SJCRH30 (cell line): ENCODE measurements at regions not wholly inside any gene's neighbourhood (a gene's known extent, or its start where the extent isn't known, plus 50 kb on each side); places are given as distances from the start of the nearest gene placed in this dataset.

ENCODE experiments used
- DNase-seq, 2 experiments: peaks; one replicate each; pipeline ENCODE4 v3.0.0-alpha.2; 2015 to 2020
- H3K27ac ChIP-seq: fragments of 250-450 bp; sonication (Bioruptor Pico); 2 replicates; pipeline ENCODE4 v1.5.1; 2020; ENCODE audit warnings: mild to moderate bottlenecking, moderate library complexity
- H3K27me3 ChIP-seq: fragments of 250-450 bp; sonication (Bioruptor Pico); 2 replicates; pipeline ENCODE4 v1.5.1; 2020; ENCODE audit warnings: mild to moderate bottlenecking, moderate library complexity
- H3K36me3 ChIP-seq: fragments of 250-450 bp; sonication (Bioruptor Pico); 2 replicates; pipeline ENCODE4 v1.5.1; 2020; ENCODE audit warnings: mild to moderate bottlenecking, moderate library complexity
- H3K4me1 ChIP-seq: fragments of 250-450 bp; sonication (Bioruptor Pico); 2 replicates; pipeline ENCODE4 v1.5.1; 2020; ENCODE audit warnings: mild to moderate bottlenecking, moderate library complexity
- H3K4me3 ChIP-seq: fragments of 250-450 bp; sonication (Bioruptor Pico); 2 replicates; pipeline ENCODE4 v1.5.1; 2020; ENCODE audit warnings: mild to moderate bottlenecking, moderate library complexity
- H3K9me3 ChIP-seq: fragments of 250-450 bp; sonication (Bioruptor Pico); replicated peaks from 2 replicates; pipeline ENCODE4 v1.5.1; 2020; ENCODE audit warnings: mild to moderate bottlenecking, moderate library complexity

DNA sequence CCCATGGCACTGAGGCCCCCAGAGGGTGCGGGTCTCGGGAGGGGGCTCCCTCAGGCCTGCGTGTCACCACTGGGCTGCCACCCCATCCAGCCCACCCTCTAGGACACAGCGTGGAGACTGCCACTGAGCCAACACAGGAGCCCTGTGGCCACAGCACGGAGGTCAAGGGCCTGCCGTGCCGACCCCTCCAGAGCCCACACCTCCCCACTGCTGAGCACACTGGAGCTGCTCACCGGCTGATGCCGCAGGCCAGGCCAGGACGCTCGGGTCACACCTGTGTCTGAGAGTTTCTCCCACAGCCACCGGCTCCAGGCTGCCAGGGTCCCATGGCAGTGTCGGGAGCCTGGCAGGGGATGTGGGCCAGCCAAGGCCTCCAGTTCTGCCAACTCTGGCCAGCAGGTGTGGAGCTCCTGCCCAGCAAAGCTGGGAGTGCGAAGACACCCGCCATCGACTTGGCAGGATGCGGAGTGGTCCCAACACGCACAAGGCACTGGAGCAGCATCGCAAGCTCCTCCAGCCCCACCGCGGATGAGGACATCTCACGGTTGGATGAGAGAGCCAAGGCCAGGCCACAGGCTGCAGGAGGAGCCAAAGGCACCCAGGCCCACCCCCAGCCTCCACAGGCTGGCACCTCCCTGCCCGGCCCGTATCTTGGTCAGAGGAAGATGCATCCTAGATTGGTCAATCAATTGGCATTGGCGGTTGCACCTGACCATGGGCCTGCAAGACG lies 187.1 kb downstream of the BRD1 start:
- H3K36me3 ChIP-seq: no peaks in the 10 kb centered on the region
- DNase-seq: no peak
- no peak overlapping the region for H3K4me3 ChIP-seq
- peaks cover 47% of the 10 kb centered on the region for H3K27me3 ChIP-seq
- H3K4me1 ChIP-seq: peaks cover 7% of the 10 kb centered on the region; the same call in 1 of the 2 replicates
- no peaks in the 10 kb centered on the region for H3K9me3 ChIP-seq
- H3K27ac ChIP-seq: no peak overlapping the region

DNA sequence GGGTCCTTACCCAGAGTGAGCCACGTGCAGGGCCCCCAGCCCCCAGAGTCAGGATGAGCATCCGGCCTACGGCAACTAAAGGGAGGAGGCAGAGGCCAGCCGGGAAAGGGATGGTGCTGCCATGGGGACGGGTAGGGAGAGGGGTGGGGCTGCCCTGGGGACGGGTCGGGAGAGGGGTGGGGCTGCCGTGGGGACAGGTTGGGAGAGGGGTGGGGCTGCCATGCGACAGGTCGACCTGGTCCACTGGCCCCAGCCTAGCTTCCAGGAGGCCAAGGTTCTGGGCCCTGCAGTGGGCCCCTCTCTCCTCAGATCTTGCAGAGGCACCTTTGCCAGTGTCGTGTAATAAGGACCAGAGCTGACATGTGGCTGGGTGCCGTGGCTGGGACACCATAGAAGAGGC lies 187.7 kb downstream of the BRD1 start:
- Histone ChIP-seq H3K27ac (no peak overlapping the region), H3K9me3 (no peaks in the 10 kb centered on the region), H3K4me1 (peaks cover 7% of the 10 kb centered on the region; the same call in 1 of the 2 replicates), H3K4me3 (no peak overlapping the region), H3K36me3 (no peaks in the 10 kb centered on the region), H3K27me3 (peaks cover 53% of the 10 kb centered on the region)
- DNase-seq: no peak

DNA sequence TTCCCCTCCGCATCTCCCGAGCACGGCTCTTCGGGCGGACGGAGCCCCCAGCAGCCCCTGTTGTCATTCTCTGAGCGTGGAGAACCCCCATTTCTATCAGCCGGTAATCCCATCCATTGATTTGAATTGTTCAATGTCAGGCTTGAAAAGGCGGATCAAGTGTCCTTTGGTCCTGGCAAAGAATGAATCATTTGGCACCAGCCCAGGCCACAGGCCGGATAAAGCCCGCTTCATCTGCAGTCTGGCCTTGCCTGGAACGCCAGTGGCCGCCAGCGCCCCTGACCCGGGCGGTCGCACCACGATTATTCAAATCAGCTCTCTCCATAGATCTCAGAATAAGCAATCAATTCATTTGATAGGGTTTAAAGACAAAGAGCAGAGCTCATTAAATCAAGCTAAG lies 188.9 kb downstream of the BRD1 start:
- Histone ChIP-seq H3K4me1 (peaks cover 7% of the 10 kb centered on the region; the same call in 1 of the 2 replicates), H3K4me3 (no peak overlapping the region), H3K36me3 (no peaks in the 10 kb centered on the region), H3K9me3 (no peaks in the 10 kb centered on the region), H3K27ac (no peak overlapping the region), H3K27me3 (peaks cover 64% of the 10 kb centered on the region)
- peak; percentile 75 to 77 for DNase-seq

DNA sequence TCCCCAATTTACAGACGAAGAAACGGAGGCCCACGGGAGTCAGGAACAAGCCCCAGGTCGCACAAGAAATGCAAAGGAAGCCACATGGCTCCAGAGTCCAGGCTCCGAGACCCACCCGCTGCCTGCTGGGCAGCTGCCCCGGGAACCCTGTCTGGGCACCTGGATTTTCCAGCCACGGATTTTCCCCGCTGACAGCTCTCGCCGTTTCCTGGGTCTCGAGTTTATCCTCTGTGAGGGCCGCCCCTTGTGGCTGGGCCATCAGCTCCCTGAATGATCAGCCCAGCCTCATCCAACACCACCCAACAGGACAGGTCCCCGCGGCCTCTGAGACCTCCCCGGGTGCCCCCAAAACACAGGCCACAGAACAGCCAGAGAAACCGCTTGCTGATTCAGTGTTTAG lies 189.7 kb downstream of the BRD1 start:
- Histone ChIP-seq H3K4me1 (peaks cover 7% of the 10 kb centered on the region; the same call in 1 of the 2 replicates), H3K4me3 (no peak overlapping the region), H3K9me3 (no peaks in the 10 kb centered on the region), H3K36me3 (no peaks in the 10 kb centered on the region), H3K27me3 (peaks cover 72% of the 10 kb centered on the region), H3K27ac (no peak overlapping the region)
- DNase-seq: no peak

DNA sequence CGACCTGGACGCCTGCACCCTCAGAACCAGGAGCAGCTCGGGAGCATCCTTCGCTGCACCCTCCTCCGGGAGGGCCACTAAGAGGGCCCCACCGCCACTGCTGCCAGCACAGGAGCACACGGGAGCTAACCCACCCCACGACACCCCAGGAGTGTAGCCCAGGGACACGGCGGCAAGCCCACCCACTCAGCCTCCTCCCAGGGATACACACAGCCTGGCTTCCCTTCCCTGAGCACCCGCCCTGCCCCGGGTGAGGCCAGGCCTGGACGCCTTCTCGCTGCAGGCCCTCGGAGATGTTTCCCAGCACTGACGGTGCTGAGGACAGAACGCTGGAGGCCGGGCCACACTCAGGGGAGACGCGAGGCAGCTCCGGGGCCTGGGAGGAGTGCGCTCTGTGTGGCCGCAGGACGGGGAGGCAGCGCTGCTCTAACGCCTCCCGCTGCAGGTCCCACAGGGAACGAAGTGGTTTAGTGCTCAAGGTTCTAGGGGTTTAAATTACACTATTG lies 190.4 kb downstream of the BRD1 start:
- no peaks in the 10 kb centered on the region for H3K36me3 ChIP-seq
- no peaks in the 10 kb centered on the region for H3K9me3 ChIP-seq
- peaks cover 75% of the 10 kb centered on the region for H3K27me3 ChIP-seq
- no peak overlapping the region for H3K4me3 ChIP-seq
- no peak overlapping the region for H3K27ac ChIP-seq
- H3K4me1 ChIP-seq: peaks cover 11% of the 10 kb centered on the region; the same call in 1 of the 2 replicates
- DNase-seq: no peak

DNA sequence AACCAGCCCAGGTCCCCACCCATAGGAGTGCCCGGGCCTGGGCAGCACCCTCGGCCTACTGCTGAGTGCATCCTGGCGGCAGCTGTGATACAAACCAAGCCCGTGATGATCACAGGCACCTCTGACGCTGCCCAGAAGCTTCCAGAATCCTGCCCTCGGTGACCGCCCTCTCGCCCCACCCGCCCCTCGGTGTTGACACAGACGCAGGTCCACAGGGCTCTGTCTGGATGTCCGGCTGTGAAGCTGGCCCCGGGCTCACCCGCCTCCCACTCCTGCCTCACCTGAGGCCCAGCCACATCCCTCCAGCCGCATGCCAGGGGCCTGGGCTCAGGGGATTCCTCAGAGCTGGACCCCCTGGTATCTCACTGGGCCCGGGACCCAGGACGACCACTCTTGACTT lies 191.0 kb downstream of the BRD1 start:
- Histone ChIP-seq H3K27me3 (peaks cover 77% of the 10 kb centered on the region), H3K27ac (no peak overlapping the region), H3K9me3 (no peaks in the 10 kb centered on the region), H3K4me3 (no peak overlapping the region), H3K36me3 (no peaks in the 10 kb centered on the region), H3K4me1 (peaks cover 11% of the 10 kb centered on the region; the same call in 1 of the 2 replicates)
- no peak for DNase-seq

DNA sequence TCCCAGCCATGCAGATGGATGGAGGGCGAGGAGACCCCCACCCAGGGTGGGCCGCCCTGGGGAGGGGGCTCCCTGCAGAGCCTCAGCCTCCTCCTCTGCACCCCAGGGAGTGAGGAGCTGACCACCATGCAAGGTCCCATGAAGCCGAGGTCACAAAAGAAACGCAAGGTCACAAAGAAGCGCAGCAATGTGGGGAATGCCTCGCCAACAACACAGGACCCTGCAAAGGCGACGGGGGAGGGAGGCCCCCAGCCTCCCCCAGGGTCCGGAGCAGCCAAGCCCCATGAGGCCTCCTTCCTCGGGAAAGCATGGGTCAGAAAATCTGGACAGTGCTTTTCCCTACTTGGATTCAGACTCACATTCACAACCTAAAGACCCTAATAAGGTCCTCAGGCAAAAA lies 191.5 kb downstream of the BRD1 start:
- no peaks in the 10 kb centered on the region for H3K9me3 ChIP-seq
- H3K27me3 ChIP-seq: peaks cover 75% of the 10 kb centered on the region
- no peak overlapping the region for H3K4me3 ChIP-seq
- H3K4me1 ChIP-seq: peaks cover 11% of the 10 kb centered on the region; the same call in 1 of the 2 replicates
- no peak for DNase-seq
- no peaks in the 10 kb centered on the region for H3K36me3 ChIP-seq
- no peak overlapping the region for H3K27ac ChIP-seq

DNA sequence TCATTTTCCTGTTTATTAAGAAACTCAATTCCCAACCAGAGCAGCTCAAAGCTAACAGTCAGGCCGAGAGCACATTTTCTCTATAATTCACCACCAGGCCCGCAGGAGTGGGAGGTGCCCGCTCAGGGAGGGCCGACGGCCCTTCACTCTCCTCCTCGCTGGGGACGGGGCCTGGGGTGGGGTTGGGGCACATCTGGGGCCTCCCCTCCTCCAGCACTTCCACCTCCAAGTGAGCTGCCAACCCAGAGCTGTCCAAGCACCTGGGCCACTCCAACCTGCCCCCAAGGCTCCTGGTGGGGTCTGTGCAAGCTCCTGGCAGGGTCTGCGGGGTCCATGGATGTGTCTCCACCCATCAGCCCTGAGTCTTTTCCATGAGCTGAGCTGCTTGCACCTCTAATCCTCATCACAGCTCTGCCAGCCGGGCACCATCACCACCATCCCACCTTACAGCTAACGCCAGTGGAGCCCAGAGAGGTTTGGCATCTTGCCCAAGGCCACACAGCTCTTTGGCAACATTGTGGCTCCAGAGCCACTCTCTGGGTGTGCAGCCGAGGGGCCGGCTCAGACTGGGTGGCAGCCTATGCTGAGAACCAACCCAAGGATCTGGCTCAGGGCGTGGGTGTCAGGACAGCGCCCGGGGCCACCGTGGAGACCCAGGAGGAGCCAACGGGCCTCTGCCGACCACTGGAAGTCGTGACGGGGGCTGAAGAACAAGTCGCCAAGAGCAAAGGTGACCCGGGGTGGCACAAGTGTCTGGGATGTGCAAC lies 193.5 kb downstream of the BRD1 start:
- H3K4me3 ChIP-seq: no peak overlapping the region
- H3K27me3 ChIP-seq: peaks cover 64% of the 10 kb centered on the region
- no peaks in the 10 kb centered on the region for H3K9me3 ChIP-seq
- H3K4me1 ChIP-seq: peaks cover 11% of the 10 kb centered on the region; the same call in 1 of the 2 replicates
- DNase-seq: no peak
- H3K36me3 ChIP-seq: no peaks in the 10 kb centered on the region
- no peak overlapping the region for H3K27ac ChIP-seq

DNA sequence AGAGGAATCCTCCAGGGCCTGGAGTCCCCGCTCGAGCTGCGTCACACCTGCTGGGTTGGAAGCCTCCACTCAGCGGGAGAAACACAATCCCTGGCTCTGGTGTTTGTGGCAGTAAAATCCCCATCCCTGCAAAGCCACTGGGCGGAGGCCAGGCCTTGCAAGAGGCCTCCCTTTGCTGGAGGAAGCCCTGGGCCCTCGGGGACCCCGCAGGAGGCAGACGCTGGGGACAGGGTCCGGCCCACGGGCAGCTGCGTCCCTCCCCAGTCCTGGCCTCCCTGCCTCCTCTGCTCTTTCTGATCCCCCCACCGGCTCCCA lies 194.7 kb downstream of the BRD1 start:
- H3K27ac ChIP-seq: no peak overlapping the region
- no peaks in the 10 kb centered on the region for H3K36me3 ChIP-seq
- peaks cover 66% of the 10 kb centered on the region for H3K27me3 ChIP-seq
- H3K9me3 ChIP-seq: no peaks in the 10 kb centered on the region
- no peak overlapping the region for H3K4me3 ChIP-seq
- DNase-seq: peak; percentile 46 to 57
- 0 out of 2 replicates have a peak, but pooled peaks cover 3% of the 10 kb centered on the region for H3K4me1 ChIP-seq

DNA sequence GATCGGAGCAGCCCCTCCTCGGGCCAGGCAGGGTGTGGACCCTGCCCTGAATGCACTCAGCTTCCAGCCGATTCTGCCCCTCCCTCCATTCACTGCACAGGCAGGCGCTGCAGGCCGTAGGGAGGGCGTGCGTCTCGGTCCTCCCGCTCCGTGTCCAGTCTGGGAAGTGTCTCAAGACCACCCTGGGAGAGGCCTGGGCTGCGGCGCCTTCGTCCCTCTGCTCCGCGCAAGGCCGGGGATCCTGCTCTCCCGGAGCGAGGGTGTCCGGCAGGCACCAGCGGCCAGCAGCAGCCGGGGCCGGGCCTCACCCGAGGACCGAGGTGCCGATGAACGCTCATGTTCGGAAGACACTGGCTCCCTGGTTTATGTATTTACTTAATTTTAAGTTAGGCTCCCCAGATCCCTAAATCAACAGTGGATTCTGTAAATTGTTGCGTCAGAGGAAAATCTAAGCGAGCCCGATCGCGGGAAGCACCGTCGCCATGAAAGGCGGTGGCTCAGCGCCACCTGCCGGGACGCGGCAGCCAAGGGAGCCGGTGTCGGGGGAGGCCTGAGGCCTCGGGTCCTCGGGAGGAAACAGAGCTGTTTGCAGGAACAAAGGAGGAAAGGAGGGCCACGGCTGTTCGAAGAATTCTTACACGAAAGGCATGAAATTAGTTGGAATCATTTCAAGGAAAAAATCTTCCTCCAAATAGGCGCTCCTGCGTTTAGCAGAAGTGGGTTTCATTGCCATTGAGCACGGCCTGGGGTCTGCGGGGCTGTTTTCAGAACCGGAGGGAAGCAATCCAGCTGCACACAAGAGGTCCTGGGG lies 195.3 kb downstream of the BRD1 start:
- Histone ChIP-seq H3K9me3 (no peaks in the 10 kb centered on the region), H3K27me3 (peaks cover 66% of the 10 kb centered on the region), H3K4me3 (no peak overlapping the region), H3K4me1 (0 out of 2 replicates have a peak, but pooled peaks cover 3% of the 10 kb centered on the region), H3K36me3 (no peaks in the 10 kb centered on the region), H3K27ac (no peak overlapping the region)
- peak; percentile 68 to 76 for DNase-seq

DNA sequence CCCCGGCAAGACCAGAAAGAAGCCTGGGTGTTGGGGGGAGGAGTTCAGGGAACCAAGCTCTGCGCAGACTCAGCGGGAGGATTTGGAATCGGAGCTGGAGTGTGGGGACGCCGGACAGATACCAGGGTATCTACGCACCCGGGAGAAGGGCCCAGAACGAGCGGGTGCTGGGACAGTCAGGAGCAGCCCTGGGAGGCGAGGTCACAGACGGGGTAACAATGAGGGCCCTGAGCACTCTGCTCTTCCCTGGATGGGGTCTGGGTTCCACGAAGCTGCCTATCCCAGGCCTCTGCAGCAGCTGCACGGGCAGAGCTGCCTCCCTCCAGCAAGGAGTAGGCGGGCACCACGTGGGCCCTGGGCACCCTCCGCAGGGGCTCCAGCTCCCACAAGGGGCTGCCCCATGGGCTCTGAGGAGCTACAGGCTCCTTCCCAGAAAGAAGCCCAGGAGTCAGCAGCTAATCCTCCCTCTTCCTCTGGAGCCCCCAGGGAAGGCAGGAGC lies 197.2 kb downstream of the BRD1 start:
- Histone ChIP-seq H3K27me3 (peaks cover 72% of the 10 kb centered on the region), H3K27ac (no peak overlapping the region), H3K4me1 (0 out of 2 replicates have a peak, but pooled peaks cover 3% of the 10 kb centered on the region), H3K36me3 (no peaks in the 10 kb centered on the region), H3K9me3 (no peaks in the 10 kb centered on the region), H3K4me3 (no peak overlapping the region)
- DNase-seq: no peak

DNA sequence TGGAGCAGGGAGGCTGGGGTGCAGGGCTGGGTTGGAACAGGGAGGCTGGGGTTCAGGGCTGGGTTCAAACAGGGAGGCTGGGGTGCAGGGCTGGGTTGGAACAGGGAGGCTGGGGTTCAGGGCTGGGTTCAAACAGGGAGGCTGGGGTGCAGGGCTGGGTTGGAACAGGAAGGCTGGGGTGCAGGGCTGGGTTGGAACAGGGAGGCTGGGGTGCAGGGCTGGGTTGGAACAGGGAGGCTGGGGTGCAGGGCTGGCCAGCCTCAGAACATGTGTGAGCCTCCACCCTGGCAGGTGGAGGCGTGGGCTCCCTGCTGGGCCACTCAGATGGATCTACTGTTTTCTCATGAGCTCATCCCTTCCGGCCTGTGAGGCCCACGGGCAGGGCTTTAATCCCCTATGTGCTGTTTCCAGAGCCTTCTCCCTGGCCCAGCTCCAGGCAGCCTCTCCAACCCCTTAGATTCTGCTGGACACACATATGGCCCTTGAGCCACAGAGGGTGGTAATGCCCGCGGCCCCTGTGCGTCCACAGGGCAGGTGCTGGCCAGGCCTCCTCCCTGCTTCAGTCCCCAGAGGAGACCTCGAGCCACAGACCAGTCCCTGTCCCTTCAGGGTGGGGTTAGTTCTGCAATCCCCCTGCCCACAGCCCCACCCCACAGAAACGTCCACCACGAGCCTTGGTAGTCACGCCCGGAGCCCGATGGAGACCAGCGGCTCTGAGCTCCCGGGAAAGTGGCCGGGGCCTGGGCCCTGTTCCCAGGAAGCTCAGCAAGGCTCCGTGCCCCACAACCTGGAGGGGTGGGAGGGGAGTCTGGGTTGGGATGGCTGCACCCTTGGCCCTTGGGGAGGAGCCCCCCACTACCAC lies 197.9 kb downstream of the BRD1 start:
- H3K36me3 ChIP-seq: no peaks in the 10 kb centered on the region
- H3K27ac ChIP-seq: no peak overlapping the region
- no peak overlapping the region for H3K4me3 ChIP-seq
- H3K27me3 ChIP-seq: peaks cover 72% of the 10 kb centered on the region
- 0 out of 2 replicates have a peak, but pooled peaks cover 3% of the 10 kb centered on the region for H3K4me1 ChIP-seq
- H3K9me3 ChIP-seq: no peaks in the 10 kb centered on the region
- peak; percentile 53 to 66 for DNase-seq

DNA sequence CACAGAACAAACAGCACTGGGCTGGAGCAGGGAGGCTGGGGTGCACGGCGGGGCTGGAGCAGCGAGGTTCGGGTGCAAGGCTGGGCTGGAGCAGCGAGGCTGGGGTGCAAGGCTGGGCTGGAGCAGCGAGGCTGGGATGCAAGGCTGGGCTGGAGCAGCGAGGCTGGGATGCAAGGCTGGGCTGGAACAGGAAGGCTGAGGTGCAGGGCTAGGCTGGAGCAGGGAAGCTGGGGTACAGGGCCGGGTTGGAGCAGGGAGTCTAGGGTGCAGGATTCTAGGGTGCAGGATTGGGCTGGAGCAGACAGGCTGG lies 198.5 kb downstream of the BRD1 start:
- DNase-seq: no peak
- H3K4me1 ChIP-seq: 0 out of 2 replicates have a peak, but pooled peaks cover 3% of the 10 kb centered on the region

More for the DNA sequence above, 198.5 kb downstream of the BRD1 start:
- Histone ChIP-seq H3K27me3 (peaks cover 71% of the 10 kb centered on the region), H3K27ac (no peak overlapping the region), H3K9me3 (no peaks in the 10 kb centered on the region), H3K4me3 (no peak overlapping the region), H3K36me3 (no peaks in the 10 kb centered on the region)
